CD1c-positive myeloid dendritic cell (primary cell): ENCODE measurements at regions not wholly inside any gene's neighbourhood (a gene's known extent, or its start where the extent isn't known, plus 50 kb on each side); places are given as distances from the start of the nearest gene placed in this dataset.

ENCODE experiments used
- DNase-seq: peaks from one replicate; pipeline ENCODE4 v3.0.0-alpha.2; 2016; ENCODE audit errors: extremely low spot score

- peak; percentile 74 for DNase-seq
Measured at GRCh38 chr6:138692058-138692977, 81.3 kb upstream of the CCDC28A start.

DNA sequence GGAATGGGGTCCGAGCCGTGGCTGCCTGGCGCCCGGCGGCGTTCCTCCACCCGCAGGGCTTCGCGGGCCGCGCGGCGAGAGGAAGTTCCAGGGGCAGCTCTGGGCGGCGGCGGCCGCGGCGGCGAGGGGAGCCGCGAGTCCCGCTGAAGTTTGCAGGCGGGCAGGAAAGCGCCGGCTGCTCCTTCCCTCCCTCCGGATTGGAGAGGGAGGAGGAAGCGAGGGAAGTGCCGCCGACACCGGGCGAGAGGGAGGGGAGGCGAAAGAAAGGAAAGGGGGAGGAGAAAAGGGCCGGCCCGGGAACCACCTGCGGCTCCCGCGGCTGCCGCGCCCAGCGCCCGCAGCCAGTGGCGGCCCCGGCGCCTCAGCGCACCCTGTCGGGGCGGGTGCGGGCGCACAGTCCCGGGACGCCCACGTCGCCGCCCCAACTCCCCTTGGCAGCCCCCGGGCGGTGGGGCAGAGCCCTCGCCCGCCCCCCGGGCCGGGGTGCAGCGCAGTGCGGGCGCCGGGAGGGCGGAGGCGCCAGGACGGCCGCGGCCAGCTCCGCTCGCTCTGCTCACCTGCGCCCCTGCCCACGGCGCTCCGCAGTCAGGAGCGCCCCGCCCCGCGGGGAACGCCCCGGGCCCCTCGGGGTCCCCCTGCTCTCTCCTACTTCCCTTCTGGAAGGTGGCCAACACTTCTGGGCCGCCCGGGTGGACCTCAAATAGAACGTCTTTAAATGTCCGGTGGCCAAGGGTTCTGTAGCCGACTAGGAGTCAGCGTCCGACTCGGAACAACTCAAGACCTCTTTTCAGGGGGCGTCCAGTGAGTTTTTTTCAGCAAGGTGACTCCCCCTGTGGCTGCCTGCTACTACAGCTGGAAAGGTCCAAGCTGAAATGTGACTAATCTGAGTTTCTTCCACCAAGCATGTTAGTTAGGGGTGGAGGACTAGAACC lies 80.3 kb upstream of the CCDC28A start:
- DNase-seq, result peak; percentile 69

- no peak for DNase-seq
Measured at GRCh38 chr6:138695193-138695592, 78.4 kb upstream of the CCDC28A start.

- no peak for DNase-seq
Measured at GRCh38 chr6:138714493-138714892, 59.1 kb upstream of the CCDC28A start.

- no peak for DNase-seq
Measured at GRCh38 chr6:138716013-138716412, 57.6 kb upstream of the CCDC28A start.

GRCh38 chr6:138716971-138717665 lies 56.5 kb upstream of the CCDC28A start:
- no peak for DNase-seq

GRCh38 chr6:138719011-138719635 lies 54.4 kb upstream of the CCDC28A start:
- DNase-seq, result peak; percentile 16

DNA sequence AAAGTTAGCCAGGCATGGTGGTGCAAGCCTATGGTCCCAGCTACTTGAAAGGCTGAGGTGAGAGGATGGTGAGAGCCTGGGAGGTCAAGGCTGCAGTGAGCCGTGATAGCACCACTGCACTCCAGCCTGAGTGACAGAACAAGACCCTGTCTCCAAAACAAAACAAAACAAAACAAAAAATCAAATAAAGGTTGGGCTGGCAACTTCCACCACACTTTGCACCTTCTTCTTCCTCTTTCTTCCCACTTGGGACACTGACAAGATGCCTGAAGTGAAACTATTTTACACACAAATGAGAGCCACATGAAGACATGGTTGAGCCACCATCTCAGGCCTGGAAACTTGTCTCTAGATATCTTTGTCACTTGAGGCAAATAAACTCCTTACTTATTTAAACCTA lies 53.8 kb upstream of the CCDC28A start:
- peak; percentile 37 for DNase-seq

GRCh38 chr6:138722425-138723371 lies 50.9 kb upstream of the CCDC28A start:
- DNase-seq, result peak; percentile 11
